ENCODE measurements at regions not wholly inside any gene's neighbourhood (a gene's known extent, or its start where the extent isn't known, plus 50 kb on each side); places are given as distances from the start of the nearest gene placed in this dataset.

DNA sequence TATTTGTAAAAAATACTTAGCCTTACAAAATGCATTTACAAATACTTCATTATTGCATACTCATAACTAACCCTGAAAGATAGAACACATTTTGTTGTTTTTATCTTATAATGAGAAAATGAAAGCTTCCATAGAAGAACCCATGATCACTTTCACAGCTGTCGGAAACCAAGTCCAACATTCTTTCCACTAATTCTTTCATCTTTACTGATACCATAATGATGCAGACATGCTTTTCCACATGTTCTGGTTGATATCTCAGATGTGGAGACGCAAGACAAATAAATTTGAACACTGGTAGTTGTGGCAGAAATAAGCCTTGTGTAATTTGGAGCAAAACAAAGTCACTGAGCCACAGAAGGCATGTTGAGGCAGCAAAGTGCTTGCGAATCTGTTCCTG lies 136.0 kb downstream of the FBXO4 start:
- TF ChIP-seq KLF10 (tag by site-specific recombination; IDR thresholded peaks at IDR 0.05) (no peak), ZNF335 (tag by site-specific recombination; conservative IDR thresholded peaks at IDR 0.05) (no peak), ZNF792 (tag by site-specific recombination; IDR thresholded peaks at IDR 0.05) (no peak), ZXDB (tag by site-specific recombination; IDR thresholded peaks at IDR 0.05) (no peak), MEIS1 (CRISPR knock-in tag; IDR thresholded peaks at IDR 0.05; ENCODE audit: borderline replicate concordance) (no peak), SP2 (tag by site-specific recombination; IDR thresholded peaks at IDR 0.05) (no peak)
- TF ChIP-seq, protein P1, sequence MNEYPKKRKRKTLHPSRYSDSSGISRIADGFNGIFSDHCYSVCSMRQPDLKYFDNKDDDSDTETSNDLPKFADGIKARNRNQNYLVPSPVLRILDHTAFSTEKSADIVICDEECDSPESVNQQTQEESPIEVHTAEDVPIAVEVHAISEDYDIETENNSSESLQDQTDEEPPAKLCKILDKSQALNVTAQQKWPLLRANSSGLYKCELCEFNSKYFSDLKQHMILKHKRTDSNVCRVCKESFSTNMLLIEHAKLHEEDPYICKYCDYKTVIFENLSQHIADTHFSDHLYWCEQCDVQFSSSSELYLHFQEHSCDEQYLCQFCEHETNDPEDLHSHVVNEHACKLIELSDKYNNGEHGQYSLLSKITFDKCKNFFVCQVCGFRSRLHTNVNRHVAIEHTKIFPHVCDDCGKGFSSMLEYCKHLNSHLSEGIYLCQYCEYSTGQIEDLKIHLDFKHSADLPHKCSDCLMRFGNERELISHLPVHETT (tag by site-specific recombination; IDR thresholded peaks at IDR 0.05), result no peak
- TF ChIP-seq, protein P2, sequence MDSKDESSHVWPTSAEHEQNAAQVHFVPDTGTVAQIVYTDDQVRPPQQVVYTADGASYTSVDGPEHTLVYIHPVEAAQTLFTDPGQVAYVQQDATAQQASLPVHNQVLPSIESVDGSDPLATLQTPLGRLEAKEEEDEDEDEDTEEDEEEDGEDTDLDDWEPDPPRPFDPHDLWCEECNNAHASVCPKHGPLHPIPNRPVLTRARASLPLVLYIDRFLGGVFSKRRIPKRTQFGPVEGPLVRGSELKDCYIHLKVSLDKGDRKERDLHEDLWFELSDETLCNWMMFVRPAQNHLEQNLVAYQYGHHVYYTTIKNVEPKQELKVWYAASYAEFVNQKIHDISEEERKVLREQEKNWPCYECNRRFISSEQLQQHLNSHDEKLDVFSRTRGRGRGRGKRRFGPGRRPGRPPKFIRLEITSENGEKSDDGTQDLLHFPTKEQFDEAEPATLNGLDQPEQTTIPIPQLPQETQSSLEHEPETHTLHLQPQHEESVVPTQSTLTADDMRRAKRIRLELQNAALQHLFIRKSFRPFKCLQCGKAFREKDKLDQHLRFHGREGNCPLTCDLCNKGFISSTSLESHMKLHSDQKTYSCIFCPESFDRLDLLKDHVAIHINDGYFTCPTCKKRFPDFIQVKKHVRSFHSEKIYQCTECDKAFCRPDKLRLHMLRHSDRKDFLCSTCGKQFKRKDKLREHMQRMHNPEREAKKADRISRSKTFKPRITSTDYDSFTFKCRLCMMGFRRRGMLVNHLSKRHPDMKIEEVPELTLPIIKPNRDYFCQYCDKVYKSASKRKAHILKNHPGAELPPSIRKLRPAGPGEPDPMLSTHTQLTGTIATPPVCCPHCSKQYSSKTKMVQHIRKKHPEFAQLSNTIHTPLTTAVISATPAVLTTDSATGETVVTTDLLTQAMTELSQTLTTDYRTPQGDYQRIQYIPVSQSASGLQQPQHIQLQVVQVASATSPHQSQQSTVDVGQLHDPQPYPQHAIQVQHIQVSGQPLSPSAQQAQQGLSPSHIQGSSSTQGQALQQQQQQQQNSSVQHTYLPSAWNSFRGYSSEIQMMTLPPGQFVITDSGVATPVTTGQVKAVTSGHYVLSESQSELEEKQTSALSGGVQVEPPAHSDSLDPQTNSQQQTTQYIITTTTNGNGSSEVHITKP (tag by site-specific recombination; IDR thresholded peaks at IDR 0.05), result no peak
- TF ChIP-seq, protein P3, sequence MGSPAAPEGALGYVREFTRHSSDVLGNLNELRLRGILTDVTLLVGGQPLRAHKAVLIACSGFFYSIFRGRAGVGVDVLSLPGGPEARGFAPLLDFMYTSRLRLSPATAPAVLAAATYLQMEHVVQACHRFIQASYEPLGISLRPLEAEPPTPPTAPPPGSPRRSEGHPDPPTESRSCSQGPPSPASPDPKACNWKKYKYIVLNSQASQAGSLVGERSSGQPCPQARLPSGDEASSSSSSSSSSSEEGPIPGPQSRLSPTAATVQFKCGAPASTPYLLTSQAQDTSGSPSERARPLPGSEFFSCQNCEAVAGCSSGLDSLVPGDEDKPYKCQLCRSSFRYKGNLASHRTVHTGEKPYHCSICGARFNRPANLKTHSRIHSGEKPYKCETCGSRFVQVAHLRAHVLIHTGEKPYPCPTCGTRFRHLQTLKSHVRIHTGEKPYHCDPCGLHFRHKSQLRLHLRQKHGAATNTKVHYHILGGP (tag by site-specific recombination; IDR thresholded peaks at IDR 0.05), result no peak
- TF ChIP-seq, protein P4, sequence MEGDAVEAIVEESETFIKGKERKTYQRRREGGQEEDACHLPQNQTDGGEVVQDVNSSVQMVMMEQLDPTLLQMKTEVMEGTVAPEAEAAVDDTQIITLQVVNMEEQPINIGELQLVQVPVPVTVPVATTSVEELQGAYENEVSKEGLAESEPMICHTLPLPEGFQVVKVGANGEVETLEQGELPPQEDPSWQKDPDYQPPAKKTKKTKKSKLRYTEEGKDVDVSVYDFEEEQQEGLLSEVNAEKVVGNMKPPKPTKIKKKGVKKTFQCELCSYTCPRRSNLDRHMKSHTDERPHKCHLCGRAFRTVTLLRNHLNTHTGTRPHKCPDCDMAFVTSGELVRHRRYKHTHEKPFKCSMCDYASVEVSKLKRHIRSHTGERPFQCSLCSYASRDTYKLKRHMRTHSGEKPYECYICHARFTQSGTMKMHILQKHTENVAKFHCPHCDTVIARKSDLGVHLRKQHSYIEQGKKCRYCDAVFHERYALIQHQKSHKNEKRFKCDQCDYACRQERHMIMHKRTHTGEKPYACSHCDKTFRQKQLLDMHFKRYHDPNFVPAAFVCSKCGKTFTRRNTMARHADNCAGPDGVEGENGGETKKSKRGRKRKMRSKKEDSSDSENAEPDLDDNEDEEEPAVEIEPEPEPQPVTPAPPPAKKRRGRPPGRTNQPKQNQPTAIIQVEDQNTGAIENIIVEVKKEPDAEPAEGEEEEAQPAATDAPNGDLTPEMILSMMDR (tag by site-specific recombination; IDR thresholded peaks at IDR 0.05), result no peak

Data from HEK293 (cell line).